ENCODE measurements at regions not wholly inside any gene's neighbourhood (a gene's known extent, or its start where the extent isn't known, plus 50 kb on each side); places are given as distances from the start of the nearest gene placed in this dataset.

GRCh38 chr6:126526996-126527606, 187.2 kb downstream of the CENPW start (continued):
- TF ChIP-seq NFATC4 (CRISPR knock-in tag; IDR thresholded peaks at IDR 0.05), result no peak
- no peak for TF ChIP-seq OVOL2 (CRISPR knock-in tag; IDR thresholded peaks at IDR 0.05; ENCODE audit: borderline replicate concordance)
- TF ChIP-seq TCF7 (CRISPR knock-in tag; IDR thresholded peaks at IDR 0.05; ENCODE audit: low read depth), result no peak
- TF ChIP-seq NR2C2 (CRISPR knock-in tag; IDR thresholded peaks at IDR 0.05), result no peak
- TF ChIP-seq GABPB1 (CRISPR knock-in tag; IDR thresholded peaks at IDR 0.05), result no peak
- no peak for TF ChIP-seq ATF2 (CRISPR knock-in tag; IDR thresholded peaks at IDR 0.05; ENCODE audit: borderline replicate concordance, low read depth)
- no peak for TF ChIP-seq USF1 (CRISPR knock-in tag; IDR thresholded peaks at IDR 0.05)
- no peak for TF ChIP-seq CREM (CRISPR knock-in tag; IDR thresholded peaks at IDR 0.05)
- no peak for TF ChIP-seq PRDM15 (CRISPR knock-in tag; IDR thresholded peaks at IDR 0.05)

- Mint-ChIP-seq H3K36me3 (no peaks in the 10 kb centered on the region), H3K4me3 (no peak overlapping the region), H3K9me3 (no peaks in the 10 kb centered on the region), H3K4me1 (peaks cover 30% of the 10 kb centered on the region), H3K27me3 (ENCODE audit: low read depth) (no peaks in the 10 kb centered on the region), H3K27ac (no peak overlapping the region)
- POLR2A ChIA-PET, result interaction anchor here (0.6 kb wide), 1 partner anchor 394 kb away, joined by 3 read pairs; no protein-coding TSS in a partner anchor
- ATAC-seq (no peak), DNase-seq (ENCODE audit: low spot score) (no peak)
- CTCF ChIA-PET, result no interaction called here
- TF ChIP-seq TEAD1 (CRISPR knock-in tag; IDR thresholded peaks at IDR 0.05) (no peak), ESRRA (CRISPR knock-in tag; IDR thresholded peaks at IDR 0.05; ENCODE audit: borderline replicate concordance) (no peak), SMAD3 (CRISPR knock-in tag; IDR thresholded peaks at IDR 0.05; ENCODE audit: borderline replicate concordance) (no peak), GRHL2 (CRISPR knock-in tag; IDR thresholded peaks at IDR 0.05; ENCODE audit: insufficient replicate concordance, severe bottlenecking) (no peak), JAZF1 (CRISPR knock-in tag; IDR thresholded peaks at IDR 0.05) (no peak), ZNF671 (CRISPR knock-in tag; IDR thresholded peaks at IDR 0.05) (no peak), GTF2I (CRISPR knock-in tag; conservative IDR thresholded peaks at IDR 0.05) (no peak), NFATC4 (CRISPR knock-in tag; IDR thresholded peaks at IDR 0.05) (no peak), ATF1 (CRISPR knock-in tag; IDR thresholded peaks at IDR 0.05) (no peak), FOXK1 (CRISPR knock-in tag; IDR thresholded peaks at IDR 0.05) (no peak), FOXP1 (CRISPR knock-in tag; IDR thresholded peaks at IDR 0.05; ENCODE audit: borderline replicate concordance) (no peak), ZMAT4 (CRISPR knock-in tag; IDR thresholded peaks at IDR 0.05) (no peak), CREM (CRISPR knock-in tag; IDR thresholded peaks at IDR 0.05) (no peak), CREB1 (CRISPR knock-in tag; IDR thresholded peaks at IDR 0.05) (no peak), E2F5 (CRISPR knock-in tag; IDR thresholded peaks at IDR 0.05) (no peak), MXD4 (CRISPR knock-in tag; IDR thresholded peaks at IDR 0.05; ENCODE audit: borderline replicate concordance) (no peak), MAX (CRISPR knock-in tag; IDR thresholded peaks at IDR 0.05) (no peak), ZNF532 (CRISPR knock-in tag; IDR thresholded peaks at IDR 0.05; ENCODE audit: borderline replicate concordance) (no peak)
Measured at GRCh38 chr6:126529637-126530362, 189.9 kb downstream of the CENPW start.

All from WTC11 (cell line).